VCaP (cell line): ENCODE measurements at regions not wholly inside any gene's neighbourhood (a gene's known extent, or its start where the extent isn't known, plus 50 kb on each side); places are given as distances from the start of the nearest gene placed in this dataset.

Source experiments
- H3K27ac ChIP-seq: fragments of 450-650 bp; 2 replicates; pipeline ENCODE4 v1.5.1; 2017
- CTCF ChIP-seq: fragments of 450-650 bp; conservative IDR thresholded peaks from 2 replicates; pipeline ENCODE4 v1.5.1; 2017; ENCODE audit warnings: mild to moderate bottlenecking, moderate library complexity

DNA sequence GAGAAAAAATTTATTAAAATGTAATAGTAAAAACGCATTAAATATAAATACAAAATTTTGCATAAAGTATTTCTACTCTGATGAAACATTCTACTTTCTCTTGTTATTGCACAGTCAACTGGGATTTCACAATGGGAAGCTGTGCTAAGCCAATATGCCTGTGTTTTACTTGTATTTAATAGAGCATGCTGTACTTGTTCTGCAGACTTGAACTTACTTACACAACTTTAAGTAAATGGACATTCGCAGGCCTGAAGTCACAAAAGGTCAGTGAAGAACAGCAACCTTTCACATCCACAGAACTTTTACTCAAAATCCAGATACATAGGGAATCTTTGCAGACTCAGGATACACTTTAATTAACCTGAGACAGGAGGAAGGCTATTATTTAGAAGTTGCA, 409.5 kb downstream of the BTBD3 start:
- TF ChIP-seq CTCF: no peak
- no peak overlapping the region for H3K27ac ChIP-seq

DNA sequence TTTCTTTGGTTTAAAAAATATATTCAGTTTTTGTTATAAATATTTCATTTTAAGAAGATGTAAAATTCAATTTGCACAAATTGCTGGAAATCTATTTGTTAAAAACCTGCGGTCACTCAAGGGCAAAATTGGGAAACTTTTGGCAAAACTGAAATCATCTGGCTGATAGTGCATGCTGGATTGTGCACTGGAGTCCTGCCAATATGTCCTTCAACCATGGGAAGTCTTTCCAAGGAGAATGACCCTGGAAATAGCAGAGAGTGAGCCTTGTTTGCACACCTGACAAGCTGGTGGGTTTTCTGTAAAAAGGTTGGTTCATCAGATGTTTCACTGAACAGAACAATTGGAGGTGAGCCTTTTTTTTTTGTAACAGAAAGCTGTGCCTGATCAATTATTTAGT, 413.5 kb downstream of the BTBD3 start:
- no peak for TF ChIP-seq CTCF
- no peak overlapping the region for H3K27ac ChIP-seq

DNA sequence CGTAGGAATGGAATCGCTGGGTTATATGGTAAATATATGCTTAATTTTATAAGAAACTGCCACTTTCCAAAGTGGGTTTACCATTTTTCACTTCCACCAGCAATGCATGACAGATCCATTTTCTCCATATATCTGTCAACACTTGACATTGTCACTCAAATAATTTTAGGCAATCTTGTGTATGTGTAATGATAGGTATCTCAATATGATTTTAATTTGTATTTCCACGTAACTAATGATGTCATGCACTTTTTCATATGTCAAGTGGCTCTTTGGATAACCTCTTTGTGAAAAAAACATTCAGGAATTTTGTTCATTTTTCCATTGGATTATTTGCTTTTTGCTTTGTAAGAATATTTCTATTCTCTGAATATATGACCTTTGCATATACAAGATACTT, 419.9 kb downstream of the BTBD3 start:
- TF ChIP-seq CTCF: no peak
- H3K27ac ChIP-seq: no peak overlapping the region

DNA sequence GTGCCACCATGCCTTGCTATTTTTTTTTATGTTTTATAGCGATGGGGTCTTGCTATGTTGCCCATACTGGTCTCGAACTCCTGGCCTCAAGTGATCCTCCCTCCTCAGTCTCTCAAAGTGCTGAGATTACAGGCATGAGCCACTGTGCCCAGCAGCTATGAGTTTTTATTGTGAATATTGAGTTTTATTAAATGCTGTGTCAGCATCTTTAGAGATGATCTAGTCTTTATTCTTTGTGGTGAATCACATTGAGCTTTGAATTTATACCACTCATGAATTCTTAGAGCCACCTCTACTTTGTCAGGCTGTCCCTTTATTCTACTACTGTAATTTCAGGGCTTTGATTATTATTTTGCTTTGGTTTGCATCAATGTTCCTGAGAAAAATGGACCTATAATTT, 428.3 kb downstream of the BTBD3 start:
- no peak overlapping the region for H3K27ac ChIP-seq

GRCh38 chr20:12353842-12354241, 436.1 kb downstream of the BTBD3 start:
- no peak overlapping the region for H3K27ac ChIP-seq
- TF ChIP-seq CTCF: no peak

More for the DNA sequence above, 428.3 kb downstream of the BTBD3 start:
- TF ChIP-seq CTCF: no peak

GRCh38 chr20:12354725-12355124, 437.0 kb downstream of the BTBD3 start:
- no peak overlapping the region for H3K27ac ChIP-seq
- TF ChIP-seq CTCF: no peak

- no peak overlapping the region for H3K27ac ChIP-seq
- no peak for TF ChIP-seq CTCF
Observed at GRCh38 chr20:12355185-12355584, 437.5 kb downstream of the BTBD3 start.

GRCh38 chr20:12358006-12358654, 440.4 kb downstream of the BTBD3 start:
- TF ChIP-seq CTCF: peak; percentile 73
- H3K27ac ChIP-seq: no peak overlapping the region
